ENCODE measurements at regions not wholly inside any gene's neighbourhood (a gene's known extent, or its start where the extent isn't known, plus 50 kb on each side); places are given as distances from the start of the nearest gene placed in this dataset.

GRCh38 chr11:92376680-92377079, 152.1 kb downstream of the FAT3 start:
- TF ChIP-seq CTCF (optimal IDR thresholded peaks at IDR 0.05 in 1 of 3, IDR thresholded peaks at IDR 0.05 in 1 of 3, conservative IDR thresholded peaks at IDR 0.05 in 1 of 3; ENCODE audit: extremely low read depth in 1 of 3, insufficient read depth in 2 of 3, low read length in 3 of 3): no peak
- TF ChIP-seq EZH2 (IDR thresholded peaks at IDR 0.05; ENCODE audit: low read length): no peak

Measured in keratinocyte (primary cell).